ENCODE measurements at regions not wholly inside any gene's neighbourhood (a gene's known extent, or its start where the extent isn't known, plus 50 kb on each side); places are given as distances from the start of the nearest gene placed in this dataset.

DNA sequence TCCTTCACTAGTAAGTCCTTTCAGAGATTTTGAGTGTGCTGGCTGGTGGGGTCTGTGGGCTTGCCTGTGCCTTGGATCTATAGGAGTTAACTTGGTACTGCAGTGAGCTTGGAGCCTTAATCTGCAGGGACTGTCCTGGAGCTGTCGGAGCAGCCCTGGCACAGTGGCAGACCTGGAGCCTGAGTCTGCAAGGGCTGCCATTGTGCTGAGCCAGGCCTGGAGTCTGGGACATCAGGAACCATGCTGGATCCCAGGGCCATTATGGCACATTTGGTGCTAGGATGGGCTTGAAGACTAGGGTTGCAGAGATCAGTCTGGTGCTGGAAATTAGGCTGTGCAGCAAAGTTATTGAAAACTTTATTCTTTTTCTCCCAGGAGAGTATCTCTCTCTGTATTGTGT lies 665.4 kb downstream of the METTL15 start:
- H3K27ac ChIP-seq: no peak overlapping the region
- TF ChIP-seq, protein P1, sequence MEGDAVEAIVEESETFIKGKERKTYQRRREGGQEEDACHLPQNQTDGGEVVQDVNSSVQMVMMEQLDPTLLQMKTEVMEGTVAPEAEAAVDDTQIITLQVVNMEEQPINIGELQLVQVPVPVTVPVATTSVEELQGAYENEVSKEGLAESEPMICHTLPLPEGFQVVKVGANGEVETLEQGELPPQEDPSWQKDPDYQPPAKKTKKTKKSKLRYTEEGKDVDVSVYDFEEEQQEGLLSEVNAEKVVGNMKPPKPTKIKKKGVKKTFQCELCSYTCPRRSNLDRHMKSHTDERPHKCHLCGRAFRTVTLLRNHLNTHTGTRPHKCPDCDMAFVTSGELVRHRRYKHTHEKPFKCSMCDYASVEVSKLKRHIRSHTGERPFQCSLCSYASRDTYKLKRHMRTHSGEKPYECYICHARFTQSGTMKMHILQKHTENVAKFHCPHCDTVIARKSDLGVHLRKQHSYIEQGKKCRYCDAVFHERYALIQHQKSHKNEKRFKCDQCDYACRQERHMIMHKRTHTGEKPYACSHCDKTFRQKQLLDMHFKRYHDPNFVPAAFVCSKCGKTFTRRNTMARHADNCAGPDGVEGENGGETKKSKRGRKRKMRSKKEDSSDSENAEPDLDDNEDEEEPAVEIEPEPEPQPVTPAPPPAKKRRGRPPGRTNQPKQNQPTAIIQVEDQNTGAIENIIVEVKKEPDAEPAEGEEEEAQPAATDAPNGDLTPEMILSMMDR (conservative IDR thresholded peaks at IDR 0.05): no peak

DNA sequence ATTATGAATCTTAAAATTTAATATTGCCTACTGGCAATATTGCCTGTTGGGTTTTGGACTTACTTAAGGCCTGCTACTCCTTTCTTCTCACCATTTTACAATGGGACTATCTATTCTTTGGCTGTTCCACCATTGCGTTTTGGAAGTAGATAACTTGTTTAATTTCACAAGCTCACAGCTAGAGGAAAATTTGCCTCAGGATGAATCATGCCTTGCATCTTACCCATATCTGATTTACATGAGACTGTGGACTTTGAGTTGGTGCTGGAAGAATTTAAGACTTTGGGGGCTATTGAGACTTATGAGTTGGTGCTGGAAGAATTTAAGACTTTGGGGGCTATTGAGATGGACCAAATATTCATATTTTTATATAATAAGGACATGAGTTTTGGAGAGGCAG lies 662.6 kb downstream of the METTL15 start:
- TF ChIP-seq, protein P1 (conservative IDR thresholded peaks at IDR 0.05): no peak

DNA sequence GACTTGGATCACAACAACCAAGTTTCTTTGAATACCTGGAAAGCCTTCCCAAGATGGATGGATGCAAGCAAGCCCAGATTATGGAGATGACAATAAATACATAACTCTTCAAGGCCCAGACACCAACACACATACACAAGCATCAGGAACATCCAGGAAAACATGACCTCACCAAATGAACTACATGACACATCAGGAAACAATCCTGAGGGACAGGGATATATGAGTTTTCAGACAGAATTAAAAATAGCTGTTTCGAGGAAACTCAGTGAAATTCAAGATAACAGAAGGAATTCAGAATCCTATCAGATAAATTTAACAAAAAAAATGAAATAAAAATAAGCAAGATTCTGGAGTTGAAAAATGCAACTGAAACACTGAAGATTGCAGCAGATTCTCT lies 659.4 kb downstream of the METTL15 start:
- no peak overlapping the region for H3K27ac ChIP-seq
- TF ChIP-seq, protein P1 (conservative IDR thresholded peaks at IDR 0.05): no peak

More for the DNA sequence above, 662.6 kb downstream of the METTL15 start:
- no peak overlapping the region for H3K27ac ChIP-seq

DNA sequence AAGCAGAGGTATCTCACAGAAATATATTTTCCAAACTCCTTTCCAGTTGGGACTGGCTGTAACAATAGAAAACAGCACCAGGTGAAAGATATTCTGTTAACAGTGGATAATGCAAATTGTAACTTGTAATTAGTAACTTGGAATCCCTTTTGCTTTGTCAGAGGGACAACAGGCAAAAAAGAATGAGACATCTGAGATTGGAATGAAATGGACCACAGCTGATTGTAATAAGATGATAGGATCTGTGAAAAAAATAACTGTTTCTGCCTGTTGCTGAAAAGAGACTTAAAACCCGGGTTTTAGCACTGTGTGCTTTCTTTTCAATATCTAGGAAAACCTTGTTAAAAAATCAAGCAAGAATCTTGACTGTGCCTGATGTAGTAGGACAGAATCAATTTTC lies 655.7 kb downstream of the METTL15 start:
- no peak overlapping the region for H3K27ac ChIP-seq
- TF ChIP-seq, protein P1 (conservative IDR thresholded peaks at IDR 0.05): no peak

DNA sequence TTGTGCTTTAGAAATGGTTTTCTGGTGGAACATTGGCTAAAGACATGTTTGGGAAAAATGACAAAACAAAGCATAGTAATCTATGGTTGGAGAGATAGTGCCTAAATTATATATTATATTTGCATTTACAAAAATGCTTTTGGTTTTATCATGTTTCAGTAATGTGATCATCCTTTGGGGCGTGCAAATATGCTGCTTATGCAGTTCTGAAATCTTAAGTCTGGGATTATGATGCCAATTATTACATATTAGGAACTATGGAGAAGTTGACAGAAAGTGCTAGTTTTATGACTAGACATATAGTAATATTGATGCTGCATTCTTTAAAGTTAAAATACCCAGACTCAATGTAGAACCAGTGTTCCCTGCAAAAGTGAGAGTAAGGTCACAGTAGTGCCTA lies 655.0 kb downstream of the METTL15 start:
- H3K27ac ChIP-seq: no peak overlapping the region
- TF ChIP-seq, protein P1 (conservative IDR thresholded peaks at IDR 0.05): no peak

- no peak overlapping the region for H3K27ac ChIP-seq
- TF ChIP-seq, protein P1 (conservative IDR thresholded peaks at IDR 0.05): no peak
Observed at GRCh38 chr11:28760676-28761390, 652.6 kb downstream of the METTL15 start.

- TF ChIP-seq, protein P1 (conservative IDR thresholded peaks at IDR 0.05): no peak
- no peak overlapping the region for H3K27ac ChIP-seq
Observed at GRCh38 chr11:28759311-28759710, 651.1 kb downstream of the METTL15 start.
